GM23338 (cell line): ENCODE measurements at regions not wholly inside any gene's neighbourhood (a gene's known extent, or its start where the extent isn't known, plus 50 kb on each side); places are given as distances from the start of the nearest gene placed in this dataset.

ENCODE experiments used
- EZH2 ChIP-seq: fragments of 200-600 bp; sonication (generic); IDR thresholded peaks from one replicate; pipeline ENCODE4 v1.8.0; 2017; ENCODE audit warnings: antibody characterized with exemption, mild to moderate bottlenecking, low read depth; ENCODE audit not compliant: unreplicated experiment
- EZH2phosphoT487 ChIP-seq: fragments of 200-600 bp; sonication (generic); IDR thresholded peaks from one replicate; pipeline ENCODE4 v1.8.1; 2018; ENCODE audit warnings: antibody characterized with exemption; ENCODE audit not compliant: unreplicated experiment
- TF ChIP-seq, protein P1 (sequence below), 2 experiments: fragments of 200-600 bp in 1 of 2; sonication (generic) in 1 of 2; conservative IDR thresholded peaks; 2 replicates each; pipeline versions ENCODE4 v1.5.1 to v1.6.1; 2016 to 2017; ENCODE audit warnings: antibody characterized with exemption in 2 of 2, low read depth in 2 of 2, mild to moderate bottlenecking in 2 of 2, moderate library complexity in 1 of 2

DNA sequence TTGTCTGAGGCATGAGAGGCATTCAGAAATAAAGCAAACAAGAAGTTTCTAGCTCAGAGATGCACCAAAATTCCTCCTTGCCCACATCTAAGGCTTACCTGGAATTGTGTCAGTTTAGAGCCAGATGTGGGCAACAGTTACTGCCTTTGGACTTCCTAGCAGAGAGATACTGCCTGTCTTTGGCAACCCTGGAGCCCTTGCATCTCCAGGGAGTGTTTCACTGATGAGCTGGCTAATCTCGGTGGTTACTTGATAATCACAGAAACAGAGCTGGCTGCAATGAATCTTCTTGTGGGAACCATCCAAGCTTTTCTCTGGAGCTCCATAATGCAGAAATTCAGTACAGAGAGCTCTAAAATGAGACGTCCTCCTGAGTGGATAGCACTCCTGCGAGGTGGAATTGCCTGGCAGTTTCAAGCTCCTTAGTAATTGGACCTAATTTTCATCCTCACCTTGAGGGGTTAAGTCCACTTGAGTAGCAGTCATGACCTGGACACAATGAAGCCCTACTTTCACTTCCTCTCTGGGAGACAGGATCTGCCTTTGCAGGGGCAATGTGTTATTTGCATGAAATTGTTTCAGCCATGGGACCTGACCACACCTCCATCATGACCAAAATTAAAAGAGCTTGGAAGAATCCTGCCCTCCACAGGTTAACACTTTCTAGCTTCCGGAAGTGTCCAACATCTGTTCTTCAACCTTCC is 108.8 kb upstream of the ARHGAP5 start:
- no peak for TF ChIP-seq EZH2
- TF ChIP-seq, protein P1, sequence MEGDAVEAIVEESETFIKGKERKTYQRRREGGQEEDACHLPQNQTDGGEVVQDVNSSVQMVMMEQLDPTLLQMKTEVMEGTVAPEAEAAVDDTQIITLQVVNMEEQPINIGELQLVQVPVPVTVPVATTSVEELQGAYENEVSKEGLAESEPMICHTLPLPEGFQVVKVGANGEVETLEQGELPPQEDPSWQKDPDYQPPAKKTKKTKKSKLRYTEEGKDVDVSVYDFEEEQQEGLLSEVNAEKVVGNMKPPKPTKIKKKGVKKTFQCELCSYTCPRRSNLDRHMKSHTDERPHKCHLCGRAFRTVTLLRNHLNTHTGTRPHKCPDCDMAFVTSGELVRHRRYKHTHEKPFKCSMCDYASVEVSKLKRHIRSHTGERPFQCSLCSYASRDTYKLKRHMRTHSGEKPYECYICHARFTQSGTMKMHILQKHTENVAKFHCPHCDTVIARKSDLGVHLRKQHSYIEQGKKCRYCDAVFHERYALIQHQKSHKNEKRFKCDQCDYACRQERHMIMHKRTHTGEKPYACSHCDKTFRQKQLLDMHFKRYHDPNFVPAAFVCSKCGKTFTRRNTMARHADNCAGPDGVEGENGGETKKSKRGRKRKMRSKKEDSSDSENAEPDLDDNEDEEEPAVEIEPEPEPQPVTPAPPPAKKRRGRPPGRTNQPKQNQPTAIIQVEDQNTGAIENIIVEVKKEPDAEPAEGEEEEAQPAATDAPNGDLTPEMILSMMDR (conservative IDR thresholded peaks at IDR 0.05; ENCODE audit: low read depth in 2 of 2), result no peak
- TF ChIP-seq EZH2phosphoT487, result no peak
